Loucy (cell line): ENCODE measurements at regions not wholly inside any gene's neighbourhood (a gene's known extent, or its start where the extent isn't known, plus 50 kb on each side); places are given as distances from the start of the nearest gene placed in this dataset.

Source experiments
- EZH2phosphoT487 ChIP-seq: fragments of 200-600 bp; IDR thresholded peaks from 2 replicates; pipeline ENCODE4 v1.6.1; 2018; ENCODE audit warnings: antibody characterized with exemption, mild to moderate bottlenecking, moderate library complexity, borderline replicate concordance
- TF ChIP-seq, protein P1 (sequence below): fragments of 200-600 bp; sonication (generic); conservative IDR thresholded peaks from 2 replicates; pipeline ENCODE4 v1.5.1; 2014; ENCODE audit warnings: mild to moderate bottlenecking, antibody characterized with exemption, low read length

DNA sequence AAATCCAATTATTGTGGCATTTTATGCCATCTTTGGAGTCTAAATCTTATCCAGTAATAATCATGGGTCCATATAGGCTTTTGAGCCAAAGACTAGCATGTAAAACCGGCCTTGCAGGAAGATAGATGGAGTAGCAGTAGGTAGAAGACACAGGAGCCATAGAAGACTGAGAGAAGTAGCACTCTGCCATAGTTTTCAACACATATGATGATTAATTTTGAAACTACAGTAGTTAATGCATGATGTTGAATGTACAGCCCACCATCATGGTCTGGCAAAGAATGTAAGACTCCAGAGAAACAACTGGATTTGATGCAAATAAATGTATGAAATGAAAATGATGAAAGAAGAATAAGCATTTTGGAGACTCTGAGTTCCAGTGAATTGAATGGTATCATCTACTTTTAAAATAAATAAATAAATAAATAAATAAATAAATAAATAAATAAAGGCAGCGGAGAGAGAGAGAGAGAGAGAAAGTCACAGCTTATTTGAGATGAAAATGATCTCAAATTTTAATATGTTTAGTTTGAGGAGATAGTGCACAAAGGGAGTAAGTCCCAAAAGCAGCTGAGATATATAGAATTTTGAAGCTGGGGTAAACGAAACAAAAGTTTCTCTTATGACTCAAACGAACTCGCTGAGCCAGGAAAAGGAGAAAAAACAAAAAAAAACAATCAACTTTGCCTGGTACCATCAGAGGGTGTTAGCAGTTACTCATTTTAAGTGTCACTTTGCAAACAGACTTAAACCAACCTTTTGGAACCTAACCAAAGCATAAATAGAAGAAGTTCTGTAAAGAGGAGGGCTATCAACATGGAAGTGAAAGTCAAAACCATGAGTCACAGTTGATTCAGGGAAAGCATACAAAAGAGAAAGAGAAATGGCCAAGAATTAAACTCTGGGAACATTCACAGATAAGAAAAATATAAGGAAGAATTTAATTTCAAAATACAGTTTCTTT is 388.7 kb downstream of the CETN3 start:
- TF ChIP-seq, protein P1, sequence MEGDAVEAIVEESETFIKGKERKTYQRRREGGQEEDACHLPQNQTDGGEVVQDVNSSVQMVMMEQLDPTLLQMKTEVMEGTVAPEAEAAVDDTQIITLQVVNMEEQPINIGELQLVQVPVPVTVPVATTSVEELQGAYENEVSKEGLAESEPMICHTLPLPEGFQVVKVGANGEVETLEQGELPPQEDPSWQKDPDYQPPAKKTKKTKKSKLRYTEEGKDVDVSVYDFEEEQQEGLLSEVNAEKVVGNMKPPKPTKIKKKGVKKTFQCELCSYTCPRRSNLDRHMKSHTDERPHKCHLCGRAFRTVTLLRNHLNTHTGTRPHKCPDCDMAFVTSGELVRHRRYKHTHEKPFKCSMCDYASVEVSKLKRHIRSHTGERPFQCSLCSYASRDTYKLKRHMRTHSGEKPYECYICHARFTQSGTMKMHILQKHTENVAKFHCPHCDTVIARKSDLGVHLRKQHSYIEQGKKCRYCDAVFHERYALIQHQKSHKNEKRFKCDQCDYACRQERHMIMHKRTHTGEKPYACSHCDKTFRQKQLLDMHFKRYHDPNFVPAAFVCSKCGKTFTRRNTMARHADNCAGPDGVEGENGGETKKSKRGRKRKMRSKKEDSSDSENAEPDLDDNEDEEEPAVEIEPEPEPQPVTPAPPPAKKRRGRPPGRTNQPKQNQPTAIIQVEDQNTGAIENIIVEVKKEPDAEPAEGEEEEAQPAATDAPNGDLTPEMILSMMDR: no peak
- TF ChIP-seq EZH2phosphoT487: no peak
